Stimulated activated CD8-positive, alpha-beta memory T cell treated with anti-CD3 and anti-CD28 coated beads, Interleukin-4, amount 100 ng/mL, for 1 hour (primary cell): ENCODE measurements at regions not wholly inside any gene's neighbourhood (a gene's known extent, or its start where the extent isn't known, plus 50 kb on each side); places are given as distances from the start of the nearest gene placed in this dataset.

Source experiments
- DNase-seq, 2 donors: peaks; one replicate each; pipeline ENCODE4 v3.0.0-alpha.2; 2020; ENCODE audit warnings: low read depth in 2 of 2, low spot score in 1 of 2

GRCh38 chr4:188534297-188534696 is 395.1 kb downstream of the TRIML1 start:
- DNase-seq: no peak

GRCh38 chr4:188534917-188535316 is 395.7 kb downstream of the TRIML1 start:
- DNase-seq: no peak

- DNase-seq: no peak
Measured at GRCh38 chr4:188536826-188537225, 397.6 kb downstream of the TRIML1 start.

DNA sequence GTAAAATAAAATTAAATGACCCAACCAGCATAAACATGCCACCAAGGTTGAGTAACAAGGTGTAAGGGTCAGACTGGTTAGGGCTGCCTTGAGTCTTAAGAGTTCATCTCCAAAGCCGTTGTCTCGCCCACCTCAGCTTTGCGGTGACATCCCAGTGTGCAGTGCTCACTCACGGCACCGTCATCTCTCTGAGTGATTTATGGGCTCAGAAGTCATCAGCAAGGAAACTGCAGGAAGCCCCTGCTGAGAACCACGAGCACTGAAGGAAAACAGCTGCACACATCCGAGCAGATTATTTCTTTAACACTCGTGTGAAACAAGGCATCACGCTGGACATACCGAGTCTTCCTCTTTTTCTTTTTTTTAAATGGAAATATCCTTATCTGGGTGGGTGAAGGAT is 411.1 kb downstream of the TRIML1 start:
- DNase-seq: no peak

DNA sequence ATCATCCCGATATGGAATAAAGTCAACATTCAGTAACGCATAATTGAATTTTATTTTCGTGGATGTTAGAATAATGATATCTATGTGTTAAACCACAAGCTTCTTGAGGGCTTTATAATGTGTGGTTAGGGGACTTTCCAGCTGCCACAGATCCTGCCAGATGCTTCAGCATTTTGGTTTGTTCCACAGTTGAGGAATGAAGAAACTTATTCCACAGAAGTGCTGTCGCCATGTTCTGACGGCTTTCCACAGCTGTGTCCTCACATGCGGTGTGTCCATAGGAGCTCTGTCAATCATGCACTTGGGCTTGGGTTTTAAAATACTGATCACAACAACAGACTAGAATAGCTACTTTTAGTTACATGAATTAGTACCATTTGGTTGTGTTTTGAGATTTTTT is 411.9 kb downstream of the TRIML1 start:
- DNase-seq: no peak

DNA sequence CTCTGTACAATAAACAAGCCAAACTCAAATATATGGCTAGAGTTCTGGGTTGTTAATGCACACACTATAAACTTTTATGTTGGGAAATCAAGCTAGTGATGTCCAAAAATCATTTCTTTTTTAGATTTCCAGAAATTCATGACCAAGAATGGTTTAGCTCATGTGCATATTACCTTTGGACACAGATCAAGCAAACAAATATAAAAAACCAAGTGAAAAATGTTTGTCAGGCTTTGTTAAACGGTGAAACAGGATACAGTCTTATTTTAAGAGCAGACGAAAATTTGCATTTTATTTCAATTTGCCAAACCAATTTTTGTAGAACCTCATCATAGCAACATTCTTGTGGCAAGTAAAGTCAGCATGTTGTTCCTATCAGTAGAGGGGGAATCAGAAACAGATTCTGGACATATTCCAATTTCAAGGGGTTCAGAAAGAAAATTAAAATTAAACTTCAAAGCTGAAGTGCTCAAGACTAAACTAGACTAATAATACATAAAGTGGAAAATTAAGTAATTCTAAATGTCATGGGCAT is 413.6 kb downstream of the TRIML1 start:
- DNase-seq: no peak

- no peak for DNase-seq
Measured at GRCh38 chr4:188554413-188554812, 415.2 kb downstream of the TRIML1 start.

DNA sequence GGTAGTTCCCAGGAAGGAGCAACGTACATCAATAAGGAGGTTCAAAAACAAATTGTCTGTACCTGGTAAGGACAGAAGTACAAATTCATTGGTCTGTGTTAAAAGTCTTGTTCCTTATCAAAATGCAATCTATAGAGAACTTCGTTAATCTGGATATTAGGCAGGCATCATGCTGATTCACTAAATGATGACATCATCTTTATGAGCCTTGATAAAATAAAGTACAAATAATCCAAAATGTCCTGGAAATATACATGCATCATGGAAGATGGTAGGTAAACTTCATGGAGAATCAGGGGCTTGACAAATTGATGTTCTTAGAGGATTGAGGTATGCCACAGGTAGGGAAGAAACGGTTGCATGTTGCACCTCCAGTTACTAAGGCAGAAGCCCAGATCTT is 433.9 kb downstream of the TRIML1 start:
- no peak for DNase-seq

GRCh38 chr4:188578657-188579056 is 439.4 kb downstream of the TRIML1 start:
- DNase-seq: no peak

DNA sequence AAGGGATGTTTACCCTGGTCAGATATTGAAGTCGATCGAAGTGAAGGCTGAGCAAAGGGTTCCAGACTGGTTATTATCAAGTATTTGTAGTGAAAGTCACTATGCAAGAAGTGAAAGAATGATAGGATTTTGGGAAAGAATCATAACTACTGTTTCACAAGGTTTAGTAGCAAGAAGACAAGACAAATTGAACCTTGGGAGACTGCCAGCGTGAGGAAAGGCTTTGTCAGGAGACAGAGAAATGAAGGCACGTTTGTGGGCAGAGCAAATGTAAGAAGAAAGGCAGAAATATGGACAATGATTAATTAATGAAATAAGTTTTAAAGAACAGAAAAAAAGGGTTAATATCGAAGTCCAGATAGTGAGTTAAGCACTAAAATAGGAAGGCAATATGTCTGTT is 456.8 kb downstream of the TRIML1 start:
- no peak for DNase-seq

GRCh38 chr4:188603646-188604045 is 464.4 kb downstream of the TRIML1 start:
- DNase-seq: no peak

- no peak for DNase-seq
Measured at GRCh38 chr4:188606635-188607034, 467.4 kb downstream of the TRIML1 start.

DNA sequence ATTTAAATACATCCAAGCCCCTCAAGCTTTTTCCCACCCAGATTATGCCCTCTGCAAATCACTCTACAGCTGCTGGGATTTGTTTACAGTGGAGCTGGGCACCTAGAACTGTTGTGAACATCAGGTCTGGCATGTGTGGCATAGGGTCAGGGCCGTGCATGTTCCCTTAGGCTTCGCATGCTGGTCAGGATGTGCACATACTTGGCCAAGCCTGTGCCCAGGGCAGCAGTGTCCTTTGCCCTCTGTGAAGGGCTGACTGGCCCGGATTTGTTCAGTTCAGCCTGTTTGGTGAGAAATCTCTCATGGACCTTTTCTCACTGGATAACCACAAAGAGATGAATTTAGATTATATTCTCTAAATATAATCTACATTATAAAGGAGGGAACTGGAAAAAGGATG is 471.9 kb downstream of the TRIML1 start:
- DNase-seq: no peak

GRCh38 chr4:188612659-188613058 is 473.4 kb downstream of the TRIML1 start:
- DNase-seq: no peak

DNA sequence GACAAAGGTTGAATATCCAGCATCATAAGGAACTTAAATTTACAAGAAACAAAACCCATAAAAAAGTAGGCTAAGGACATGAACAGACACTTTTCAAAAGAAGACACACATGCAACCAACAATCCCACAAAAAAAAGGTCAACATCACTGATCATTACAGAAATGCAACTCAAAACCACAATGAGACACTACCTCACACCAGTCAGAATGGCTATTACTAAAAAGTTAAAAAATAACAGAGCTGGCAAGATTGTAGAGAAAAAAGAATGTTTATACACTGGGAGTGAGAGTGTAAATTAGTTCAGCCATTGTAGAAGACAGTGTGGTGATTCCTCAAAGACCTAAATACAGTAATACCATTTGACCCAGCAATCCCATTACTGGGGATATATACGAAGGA is 474.7 kb downstream of the TRIML1 start:
- DNase-seq: no peak

- no peak for DNase-seq
Measured at GRCh38 chr4:188619456-188620149, 480.4 kb downstream of the TRIML1 start.

GRCh38 chr4:188620608-188621007 is 481.4 kb downstream of the TRIML1 start:
- DNase-seq: no peak

- DNase-seq: no peak
Measured at GRCh38 chr4:188623314-188623854, 484.1 kb downstream of the TRIML1 start.

- no peak for DNase-seq
Measured at GRCh38 chr4:188624370-188624769, 485.1 kb downstream of the TRIML1 start.

DNA sequence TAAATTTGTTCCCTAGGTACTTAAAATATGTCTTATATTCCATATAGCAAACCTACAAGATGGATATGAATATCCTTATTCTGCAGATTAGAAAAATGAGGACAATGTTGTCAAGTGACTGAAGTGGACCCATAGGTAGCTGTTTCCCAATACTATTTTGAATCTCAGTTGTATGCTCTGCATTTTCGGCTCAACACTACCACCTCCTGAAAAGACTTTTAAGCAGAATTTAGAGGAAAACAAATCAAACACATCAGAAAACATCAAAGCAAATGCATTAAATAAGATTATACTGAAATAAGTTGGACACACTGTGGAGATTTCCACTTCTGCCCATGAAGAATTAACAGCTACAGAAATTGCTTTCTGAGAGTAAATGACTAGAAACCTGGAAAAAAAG is 488.7 kb downstream of the TRIML1 start:
- no peak for DNase-seq

GRCh38 chr4:188639479-188640100 is 500.3 kb downstream of the TRIML1 start:
- no peak for DNase-seq

- DNase-seq: no peak
Measured at GRCh38 chr4:188647820-188648370, 508.7 kb downstream of the TRIML1 start.
